RWPE2 (cell line): ENCODE measurements at regions not wholly inside any gene's neighbourhood (a gene's known extent, or its start where the extent isn't known, plus 50 kb on each side); places are given as distances from the start of the nearest gene placed in this dataset.

Experiments
- ATAC-seq: fragments of 200-7000 bp; cut with Tn5 transposase; 3 replicates; pipeline ENCODE4 v1.9.1; 2021; ENCODE audit warnings: low read depth
- DNase-seq: peaks from one replicate; pipeline ENCODE4 v3.0.0-alpha.2; 2020; ENCODE audit warnings: low spot score
- H3K27ac ChIP-seq: fragments of 450-650 bp; 2 replicates; pipeline ENCODE4 v1.5.1; 2017; ENCODE audit warnings: mild to moderate bottlenecking; ENCODE audit not compliant: poor library complexity, severe bottlenecking
- H3K27me3 ChIP-seq: fragments of 250-450 bp; sonication (Bioruptor Pico); 2 replicates; pipeline ENCODE4 v1.5.1; 2021; ENCODE audit warnings: mild to moderate bottlenecking, moderate library complexity; ENCODE audit not compliant: insufficient read depth, poor library complexity, severe bottlenecking
- H3K36me3 ChIP-seq: fragments of 250-450 bp; sonication (Bioruptor Pico); 2 replicates; pipeline ENCODE4 v1.5.1; 2020; ENCODE audit warnings: low read depth, mild to moderate bottlenecking, moderate library complexity
- H3K4me1 ChIP-seq: fragments of 250-450 bp; sonication (Bioruptor Pico); 2 replicates; pipeline ENCODE4 v1.5.1; 2021; ENCODE audit warnings: mild to moderate bottlenecking, moderate library complexity; ENCODE audit not compliant: insufficient read depth, poor library complexity, severe bottlenecking
- H3K4me3 ChIP-seq: fragments of 250-450 bp; sonication (Bioruptor Pico); 2 replicates; pipeline ENCODE4 v1.5.1; 2021; ENCODE audit warnings: mild to moderate bottlenecking, moderate library complexity; ENCODE audit not compliant: severe bottlenecking
- H3K9me3 ChIP-seq: fragments of 250-450 bp; sonication (Bioruptor Pico); 2 replicates; pipeline ENCODE4 v1.5.1; 2021; ENCODE audit warnings: mild to moderate bottlenecking, moderate library complexity; ENCODE audit not compliant: severe bottlenecking
- CTCF ChIP-seq: fragments of 450-650 bp; IDR thresholded peaks from one replicate; pipeline ENCODE4 v1.5.1; 2017; ENCODE audit warnings: mild to moderate bottlenecking, moderate library complexity; ENCODE audit not compliant: poor library complexity, severe bottlenecking

- Histone ChIP-seq H3K27ac (no peak overlapping the region), H3K27me3 (peaks cover 5% of the 10 kb centered on the region), H3K9me3 (no peaks in the 10 kb centered on the region), H3K4me3 (no peak overlapping the region), H3K36me3 (no peaks in the 10 kb centered on the region), H3K4me1 (no peaks in the 10 kb centered on the region)
- DNase-seq: no peak
- no peak for TF ChIP-seq CTCF
- no peak for ATAC-seq
Measured at GRCh38 chr6:91539456-91539855, 952.6 kb upstream of the MAP3K7 start.

- H3K27ac ChIP-seq: no peak overlapping the region
- H3K36me3 ChIP-seq: no peaks in the 10 kb centered on the region
- no peaks in the 10 kb centered on the region for H3K4me1 ChIP-seq
- ATAC-seq (no peak), DNase-seq (no peak)
- no peak for TF ChIP-seq CTCF
- H3K4me3 ChIP-seq: no peak overlapping the region
- no peaks in the 10 kb centered on the region for H3K9me3 ChIP-seq
- H3K27me3 ChIP-seq: peaks cover 5% of the 10 kb centered on the region
Measured at GRCh38 chr6:91538622-91539021, 951.8 kb upstream of the MAP3K7 start.

DNA sequence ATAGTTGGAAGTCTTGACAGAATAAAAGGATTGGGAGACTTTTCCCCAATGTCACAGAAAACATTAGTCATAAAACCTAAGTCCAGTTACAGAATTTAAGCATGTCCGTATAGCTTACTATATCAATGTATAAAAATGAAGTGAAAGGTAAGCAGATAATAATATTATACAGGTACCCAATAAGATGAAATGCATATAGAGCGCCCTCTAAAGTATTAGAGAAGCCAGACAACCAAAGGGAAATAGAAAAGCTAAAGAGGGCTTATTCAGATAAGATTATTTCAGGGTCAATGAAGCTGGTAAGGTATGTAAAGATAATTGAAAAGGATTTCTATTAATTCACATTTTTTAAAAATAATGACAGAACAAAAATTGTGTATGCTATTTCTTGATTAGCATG lies 947.7 kb upstream of the MAP3K7 start:
- Histone ChIP-seq H3K4me3 (no peak overlapping the region), H3K9me3 (no peaks in the 10 kb centered on the region), H3K4me1 (no peaks in the 10 kb centered on the region), H3K36me3 (no peaks in the 10 kb centered on the region), H3K27ac (no peak overlapping the region), H3K27me3 (peaks cover 5% of the 10 kb centered on the region)
- ATAC-seq (no peak), DNase-seq (no peak)
- TF ChIP-seq CTCF: no peak

DNA sequence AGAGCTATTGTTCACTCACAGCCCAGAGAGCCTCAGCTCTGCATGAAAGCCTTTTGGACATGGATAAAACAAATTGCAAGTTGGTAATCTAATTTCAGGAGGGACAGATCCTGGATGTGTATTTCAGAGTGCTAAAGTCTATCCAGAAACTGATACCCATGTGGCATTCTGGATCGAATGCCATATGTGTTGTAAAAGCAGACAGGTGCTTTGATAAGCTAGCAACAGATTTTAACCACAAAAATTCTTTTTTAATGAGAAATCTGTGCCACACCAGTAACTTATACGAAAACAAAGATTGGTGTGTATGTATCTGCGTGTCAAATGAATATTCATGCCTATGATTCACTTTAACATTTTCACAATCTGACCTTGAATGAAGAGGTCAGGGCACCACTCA lies 936.6 kb upstream of the MAP3K7 start:
- H3K36me3 ChIP-seq: no peaks in the 10 kb centered on the region
- no peak overlapping the region for H3K27ac ChIP-seq
- H3K4me3 ChIP-seq: no peak overlapping the region
- TF ChIP-seq CTCF: no peak
- H3K9me3 ChIP-seq: no peaks in the 10 kb centered on the region
- no peak for DNase-seq
- H3K27me3 ChIP-seq: no peaks in the 10 kb centered on the region
- no peaks in the 10 kb centered on the region for H3K4me1 ChIP-seq
- ATAC-seq: no peak

DNA sequence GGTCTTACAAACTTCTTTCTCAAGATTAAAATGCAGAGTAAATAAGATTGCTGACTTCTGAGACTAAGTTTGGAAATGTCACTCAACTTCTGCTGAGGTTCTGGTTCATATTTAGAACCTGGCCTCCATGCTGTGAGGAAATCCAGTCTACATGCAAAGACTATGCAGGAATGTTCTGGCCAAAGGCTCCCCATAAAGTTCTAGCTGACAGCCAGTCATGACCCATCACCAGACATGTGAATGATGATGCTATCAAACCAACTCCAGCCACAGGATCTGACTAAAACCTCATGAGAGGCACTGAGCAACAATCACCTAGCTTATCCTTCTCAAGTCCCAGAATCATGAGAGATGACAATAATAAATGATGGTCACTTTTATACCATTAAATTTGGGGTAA lies 935.1 kb upstream of the MAP3K7 start:
- Histone ChIP-seq H3K4me1 (no peaks in the 10 kb centered on the region), H3K36me3 (no peaks in the 10 kb centered on the region), H3K27me3 (no peaks in the 10 kb centered on the region), H3K9me3 (no peaks in the 10 kb centered on the region), H3K27ac (no peak overlapping the region), H3K4me3 (no peak overlapping the region)
- ATAC-seq (no peak), DNase-seq (no peak)
- TF ChIP-seq CTCF: no peak
